AML-193 (cell line): ENCODE measurements at regions not wholly inside any gene's neighbourhood (a gene's known extent, or its start where the extent isn't known, plus 50 kb on each side); places are given as distances from the start of the nearest gene placed in this dataset.
"Not testable (repeated sequence)": the region's sequence is repeated elsewhere in the genome, so short reads cannot be mapped to it uniquely, and the experiment has no call there.

ENCODE experiments used
- DNase-seq, 2 experiments: peaks; one replicate each; lab custom pipeline; 2025; lab: John Stamatoyannopoulos, UW

GRCh38 chr4:147102596-147102995, 156.9 kb upstream of the TTC29 start:
- no peak for DNase-seq

GRCh38 chr4:147103403-147103946, 157.8 kb upstream of the TTC29 start:
- no peak for DNase-seq

- no peak for DNase-seq
Measured at GRCh38 chr4:147104768-147105167, 159.1 kb upstream of the TTC29 start.

- no peak for DNase-seq
Measured at GRCh38 chr4:147108409-147108808, 162.7 kb upstream of the TTC29 start.

- no peak for DNase-seq
Measured at GRCh38 chr4:147109800-147110199, 164.1 kb upstream of the TTC29 start.

GRCh38 chr4:147110473-147111367, 165.1 kb upstream of the TTC29 start:
- DNase-seq = no peak

- DNase-seq = not testable (repeated sequence)
Measured at GRCh38 chr4:147112196-147112595, 166.5 kb upstream of the TTC29 start.

GRCh38 chr4:147117431-147117830, 171.8 kb upstream of the TTC29 start:
- DNase-seq = no peak

GRCh38 chr4:147118528-147118927, 172.9 kb upstream of the TTC29 start:
- no peak for DNase-seq

GRCh38 chr4:147122685-147123084, 177.0 kb upstream of the TTC29 start:
- no peak for DNase-seq

GRCh38 chr4:147123146-147123545, 177.5 kb upstream of the TTC29 start:
- no peak for DNase-seq

- DNase-seq = no peak
Measured at GRCh38 chr4:147128787-147129186, 183.1 kb upstream of the TTC29 start.

- no peak for DNase-seq
Measured at GRCh38 chr4:147129687-147130086, 184.0 kb upstream of the TTC29 start.

- no peak for DNase-seq
Measured at GRCh38 chr4:147134536-147135210, 189.0 kb upstream of the TTC29 start.

GRCh38 chr4:147136310-147136709, 190.6 kb upstream of the TTC29 start:
- DNase-seq = no peak

GRCh38 chr4:147136751-147137150, 191.1 kb upstream of the TTC29 start:
- DNase-seq = no peak

- no peak for DNase-seq
Measured at GRCh38 chr4:147137280-147137679, 191.6 kb upstream of the TTC29 start.

GRCh38 chr4:147138171-147138570, 192.5 kb upstream of the TTC29 start:
- no peak for DNase-seq

- no peak for DNase-seq
Measured at GRCh38 chr4:147139455-147140198, 194.0 kb upstream of the TTC29 start.

- no peak for DNase-seq
Measured at GRCh38 chr4:147151763-147152162, 206.1 kb upstream of the TTC29 start.

GRCh38 chr4:147157860-147158701, 212.4 kb upstream of the TTC29 start:
- no peak for DNase-seq
